Astrocyte (in vitro differentiated cells and primary cell): ENCODE measurements at regions not wholly inside any gene's neighbourhood (a gene's known extent, or its start where the extent isn't known, plus 50 kb on each side); places are given as distances from the start of the nearest gene placed in this dataset.

Experiments
- CTCF ChIP-seq: IDR thresholded peaks from 2 replicates; pipeline ENCODE4 v1.5.1; 2011; ENCODE audit warnings: low read depth, mild to moderate bottlenecking, inconsistent platforms, low read length, moderate library complexity; ENCODE audit not compliant: insufficient read depth
- EZH2 ChIP-seq: IDR thresholded peaks from 2 replicates; pipeline ENCODE4 v1.6.1; 2012; ENCODE audit warnings: mild to moderate bottlenecking, low read length, inconsistent platforms; ENCODE audit not compliant: insufficient read depth

- no peak for TF ChIP-seq CTCF
- TF ChIP-seq EZH2: no peak
Observed at GRCh38 chr5:68440651-68441050, 225.1 kb downstream of the PIK3R1 start.
